ENCODE measurements at regions not wholly inside any gene's neighbourhood (a gene's known extent, or its start where the extent isn't known, plus 50 kb on each side); places are given as distances from the start of the nearest gene placed in this dataset.

DNA sequence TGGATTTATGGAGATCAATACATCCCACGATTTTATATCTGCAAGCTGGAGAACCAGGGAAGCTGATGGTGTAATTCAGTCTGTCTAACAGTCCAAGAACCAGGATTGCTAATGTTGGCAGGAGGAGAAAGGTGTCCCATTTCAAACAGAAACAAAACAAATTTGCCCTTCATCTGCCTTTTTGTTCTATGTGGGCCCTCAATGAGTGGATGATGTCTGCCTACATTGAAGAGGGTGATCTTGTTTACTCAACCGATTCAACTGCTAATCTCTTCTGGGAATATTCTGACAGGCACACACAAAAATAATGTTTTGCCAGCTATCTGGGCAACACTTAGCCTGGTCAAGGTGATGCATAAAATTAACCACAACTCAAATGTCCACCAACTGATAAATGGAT is 65.1 kb upstream of the IL33 start:
- H3K79me2 ChIP-seq (ENCODE audit: low read depth), result no peaks in the 10 kb centered on the region
- no peaks in the 10 kb centered on the region for H3K36me3 ChIP-seq (ENCODE audit: low read depth)
- H3K9me2 ChIP-seq (ENCODE audit: insufficient read depth), result no peaks in the 10 kb centered on the region
- no peak overlapping the region for H3K27ac ChIP-seq
- ChIA-PET CTCF (no interaction called here), POLR2A (ENCODE audit: unreplicated experiment) (no interaction called here)
- no TSS peak for BruUV-seq (replicated peaks)
- no peak for DNase-seq
- peaks cover 12% of the 10 kb centered on the region for H3K4me1 ChIP-seq (replicated peaks; ENCODE audit: insufficient read depth)
- no peak overlapping the region for H2AFZ ChIP-seq
- no peaks in the 10 kb centered on the region for H4K20me1 ChIP-seq (ENCODE audit: insufficient read depth)
- H3K27me3 ChIP-seq (ENCODE audit: insufficient read depth, low read depth), result no peaks in the 10 kb centered on the region
- H3F3A ChIP-seq (ENCODE audit: insufficient read depth, low read depth), result no peaks in the 10 kb centered on the region
- H3K9me3 ChIP-seq (ENCODE audit: insufficient read depth, low read depth), result no peaks in the 10 kb centered on the region
- intact Hi-C loops (cut with micrococcal nuclease; ENCODE audit: unreplicated experiment), result no loop called here
- TF ChIP-seq EZH2 (IDR thresholded peaks at IDR 0.05; ENCODE audit: low read depth), result no peak
- TF ChIP-seq, protein P1, sequence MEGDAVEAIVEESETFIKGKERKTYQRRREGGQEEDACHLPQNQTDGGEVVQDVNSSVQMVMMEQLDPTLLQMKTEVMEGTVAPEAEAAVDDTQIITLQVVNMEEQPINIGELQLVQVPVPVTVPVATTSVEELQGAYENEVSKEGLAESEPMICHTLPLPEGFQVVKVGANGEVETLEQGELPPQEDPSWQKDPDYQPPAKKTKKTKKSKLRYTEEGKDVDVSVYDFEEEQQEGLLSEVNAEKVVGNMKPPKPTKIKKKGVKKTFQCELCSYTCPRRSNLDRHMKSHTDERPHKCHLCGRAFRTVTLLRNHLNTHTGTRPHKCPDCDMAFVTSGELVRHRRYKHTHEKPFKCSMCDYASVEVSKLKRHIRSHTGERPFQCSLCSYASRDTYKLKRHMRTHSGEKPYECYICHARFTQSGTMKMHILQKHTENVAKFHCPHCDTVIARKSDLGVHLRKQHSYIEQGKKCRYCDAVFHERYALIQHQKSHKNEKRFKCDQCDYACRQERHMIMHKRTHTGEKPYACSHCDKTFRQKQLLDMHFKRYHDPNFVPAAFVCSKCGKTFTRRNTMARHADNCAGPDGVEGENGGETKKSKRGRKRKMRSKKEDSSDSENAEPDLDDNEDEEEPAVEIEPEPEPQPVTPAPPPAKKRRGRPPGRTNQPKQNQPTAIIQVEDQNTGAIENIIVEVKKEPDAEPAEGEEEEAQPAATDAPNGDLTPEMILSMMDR (conservative IDR thresholded peaks at IDR 0.05), result no peak
- no peak overlapping the region for H3K4me3 ChIP-seq
- no peak overlapping the region for H3K4me2 ChIP-seq

DNA sequence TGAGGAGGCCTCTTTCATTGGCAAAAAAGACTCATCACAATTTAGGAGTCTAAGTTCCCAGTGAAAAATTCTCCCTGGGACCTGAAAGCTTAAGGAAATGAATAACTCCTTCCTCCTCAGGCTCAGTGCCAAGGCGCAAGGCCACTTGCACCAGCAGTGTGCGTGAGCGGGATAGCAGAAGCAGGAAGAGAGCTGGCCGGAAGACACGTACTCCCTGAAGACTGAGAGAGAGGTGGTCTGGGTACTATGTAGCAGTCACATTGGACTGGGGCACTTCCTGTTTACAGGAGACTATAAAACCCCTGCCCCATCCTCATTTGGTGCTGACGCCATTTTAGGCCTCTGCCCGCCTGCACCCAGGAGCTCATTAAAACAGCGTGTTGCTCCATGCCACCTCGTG is 66.3 kb upstream of the IL33 start:
- H3K4me3 ChIP-seq, result no peak overlapping the region
- H3K4me2 ChIP-seq, result no peak overlapping the region
- no peak overlapping the region for H2AFZ ChIP-seq
- no peaks in the 10 kb centered on the region for H3K27me3 ChIP-seq (ENCODE audit: insufficient read depth, low read depth)
- no peaks in the 10 kb centered on the region for H4K20me1 ChIP-seq (ENCODE audit: insufficient read depth)
- no peaks in the 10 kb centered on the region for H3K9me2 ChIP-seq (ENCODE audit: insufficient read depth)
- H3K4me1 ChIP-seq (replicated peaks; ENCODE audit: insufficient read depth), result peaks cover 12% of the 10 kb centered on the region
- H3K27ac ChIP-seq, result no peak overlapping the region
- H3F3A ChIP-seq (ENCODE audit: insufficient read depth, low read depth), result no peaks in the 10 kb centered on the region
- TF ChIP-seq, protein P1 (conservative IDR thresholded peaks at IDR 0.05), result no peak
- no peak for TF ChIP-seq EZH2 (IDR thresholded peaks at IDR 0.05; ENCODE audit: low read depth)
- ChIA-PET POLR2A (ENCODE audit: unreplicated experiment) (no interaction called here), CTCF (no interaction called here)
- no peaks in the 10 kb centered on the region for H3K79me2 ChIP-seq (ENCODE audit: low read depth)
- BruUV-seq (replicated peaks), result no TSS peak
- H3K36me3 ChIP-seq (ENCODE audit: low read depth), result no peaks in the 10 kb centered on the region
- no peak for DNase-seq
- intact Hi-C loops (cut with micrococcal nuclease; ENCODE audit: unreplicated experiment), result no loop called here
- H3K9me3 ChIP-seq (ENCODE audit: insufficient read depth, low read depth), result no peaks in the 10 kb centered on the region

DNA sequence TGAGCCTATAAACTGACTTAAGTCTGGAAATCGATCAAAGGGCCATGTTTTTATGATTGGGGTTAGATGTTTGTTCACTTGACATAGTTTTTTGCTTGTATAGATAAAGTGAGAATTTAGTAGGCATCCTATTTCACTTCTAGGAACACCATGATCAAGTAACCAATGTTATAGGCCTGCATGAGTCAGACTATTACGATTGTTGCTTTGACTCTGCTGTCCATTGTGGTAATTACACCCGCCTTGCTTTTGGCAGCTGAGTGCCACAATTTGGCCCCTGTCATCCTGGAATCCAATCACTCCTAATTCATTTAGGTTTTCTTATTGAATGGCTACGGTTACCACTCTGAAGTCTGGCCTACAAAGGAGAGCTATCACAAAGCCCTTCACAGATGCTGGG is 67.8 kb upstream of the IL33 start:
- ChIA-PET POLR2A (ENCODE audit: unreplicated experiment) (no interaction called here), CTCF (no interaction called here)
- BruUV-seq (replicated peaks), result no TSS peak
- Histone ChIP-seq H3K36me3 (ENCODE audit: low read depth) (no peaks in the 10 kb centered on the region), H3K9me3 (ENCODE audit: insufficient read depth, low read depth) (no peaks in the 10 kb centered on the region), H3K27me3 (ENCODE audit: insufficient read depth, low read depth) (no peaks in the 10 kb centered on the region), H2AFZ (no peak overlapping the region), H3K4me1 (replicated peaks; ENCODE audit: insufficient read depth) (peaks cover 7% of the 10 kb centered on the region), H3K27ac (no peak overlapping the region), H3K4me2 (no peak overlapping the region), H3F3A (ENCODE audit: insufficient read depth, low read depth) (no peaks in the 10 kb centered on the region), H3K79me2 (ENCODE audit: low read depth) (no peaks in the 10 kb centered on the region), H3K9me2 (ENCODE audit: insufficient read depth) (no peaks in the 10 kb centered on the region), H3K4me3 (no peak overlapping the region), H4K20me1 (ENCODE audit: insufficient read depth) (no peaks in the 10 kb centered on the region)
- TF ChIP-seq, protein P1 (conservative IDR thresholded peaks at IDR 0.05), result no peak
- DNase-seq, result no peak
- intact Hi-C loops (cut with micrococcal nuclease; ENCODE audit: unreplicated experiment), result no loop called here
